Astrocyte of the spinal cord (primary cell): ENCODE measurements at regions not wholly inside any gene's neighbourhood (a gene's known extent, or its start where the extent isn't known, plus 50 kb on each side); places are given as distances from the start of the nearest gene placed in this dataset.
A peak's percentile ranks its signal among the peaks of the same experiment; 100 is the strongest.

Source experiments
- DNase-seq: peaks from one replicate; pipeline ENCODE4 v3.0.0; 2011; ENCODE audit warnings: low read depth, low spot score
- H3K4me3 ChIP-seq: 2 replicates; pipeline ENCODE4 v1.5.1; 2011; ENCODE audit warnings: low read depth, mild to moderate bottlenecking, low read length, moderate library complexity
- CTCF ChIP-seq: IDR thresholded peaks from 2 replicates; pipeline ENCODE4 v1.5.1; 2012; ENCODE audit warnings: low read depth, mild to moderate bottlenecking, low read length, inconsistent platforms
- in situ Hi-C: cut with HindIII; loops from 2 replicates; pipeline ENCODE4 v1.10.0; 2017; ENCODE audit warnings: low sequenced_read_pairs

- TF ChIP-seq CTCF: no peak
- H3K4me3 ChIP-seq: no peak overlapping the region
- no peak for DNase-seq
- in situ Hi-C loops: no loop called here
Observed at GRCh38 chr9:73549991-73550390, 398.3 kb downstream of the ANXA1 start.

DNA sequence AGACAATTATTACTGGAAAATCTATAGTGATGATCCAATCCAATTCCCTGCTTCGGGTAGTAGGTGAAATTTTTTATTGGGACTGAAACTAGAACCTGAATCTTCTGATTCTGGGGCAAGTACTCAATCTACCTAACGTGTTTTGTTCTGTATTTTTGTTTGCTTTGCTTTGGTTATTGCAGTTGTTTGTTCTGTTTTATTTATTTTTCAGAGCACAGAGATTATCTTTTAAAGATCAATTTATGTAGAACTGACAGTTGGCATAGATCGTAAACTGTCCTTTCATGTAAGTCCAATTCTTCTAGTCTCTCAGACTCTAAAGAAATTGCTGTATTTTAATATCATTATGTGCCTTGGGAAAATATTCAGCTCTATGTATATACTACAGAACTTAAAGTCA lies 401.6 kb downstream of the ANXA1 start:
- in situ Hi-C loops: no loop called here
- DNase-seq: no peak
- TF ChIP-seq CTCF: no peak
- no peak overlapping the region for H3K4me3 ChIP-seq

DNA sequence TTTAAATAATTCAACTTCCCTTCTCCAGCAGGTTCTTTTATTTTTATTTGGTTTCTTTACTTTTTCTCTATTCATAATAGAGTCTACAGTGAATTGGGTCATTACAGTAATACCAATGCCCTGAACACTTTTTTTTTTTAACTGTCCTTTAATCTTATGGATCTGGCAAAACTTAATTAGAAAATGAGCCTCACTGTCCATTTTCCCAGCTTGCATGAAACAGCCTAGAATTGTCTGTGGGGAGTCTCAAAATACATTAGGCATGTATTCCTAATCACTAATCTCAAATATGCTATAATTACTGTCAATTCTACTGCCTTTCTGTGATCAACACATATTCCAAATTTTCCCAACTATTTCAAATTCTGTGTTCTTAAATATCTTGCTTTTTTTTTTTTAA lies 406.8 kb downstream of the ANXA1 start:
- DNase-seq: no peak
- no peak for TF ChIP-seq CTCF
- no peak overlapping the region for H3K4me3 ChIP-seq
- in situ Hi-C loops: no loop called here

DNA sequence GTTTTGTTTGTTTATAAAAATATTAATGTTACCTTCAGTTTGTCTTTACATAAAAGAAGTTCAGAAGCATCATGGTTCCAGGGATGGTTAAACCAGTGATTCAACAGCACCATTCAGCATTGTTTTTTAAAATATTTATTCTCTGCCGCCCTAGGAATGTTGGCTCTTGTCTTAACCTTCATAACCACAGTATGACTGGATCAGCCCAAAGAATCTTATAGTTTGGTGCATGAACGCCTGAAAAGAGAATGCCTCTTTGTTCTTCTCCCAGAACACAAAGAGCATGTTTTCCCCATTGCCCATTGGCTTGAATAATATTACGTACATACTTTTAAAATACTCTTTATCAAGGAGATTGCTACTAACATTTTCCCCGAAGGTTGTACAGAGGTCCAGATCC lies 413.4 kb downstream of the ANXA1 start:
- no peak overlapping the region for H3K4me3 ChIP-seq
- in situ Hi-C loops: no loop called here
- DNase-seq: peak; percentile 79
- TF ChIP-seq CTCF: no peak

DNA sequence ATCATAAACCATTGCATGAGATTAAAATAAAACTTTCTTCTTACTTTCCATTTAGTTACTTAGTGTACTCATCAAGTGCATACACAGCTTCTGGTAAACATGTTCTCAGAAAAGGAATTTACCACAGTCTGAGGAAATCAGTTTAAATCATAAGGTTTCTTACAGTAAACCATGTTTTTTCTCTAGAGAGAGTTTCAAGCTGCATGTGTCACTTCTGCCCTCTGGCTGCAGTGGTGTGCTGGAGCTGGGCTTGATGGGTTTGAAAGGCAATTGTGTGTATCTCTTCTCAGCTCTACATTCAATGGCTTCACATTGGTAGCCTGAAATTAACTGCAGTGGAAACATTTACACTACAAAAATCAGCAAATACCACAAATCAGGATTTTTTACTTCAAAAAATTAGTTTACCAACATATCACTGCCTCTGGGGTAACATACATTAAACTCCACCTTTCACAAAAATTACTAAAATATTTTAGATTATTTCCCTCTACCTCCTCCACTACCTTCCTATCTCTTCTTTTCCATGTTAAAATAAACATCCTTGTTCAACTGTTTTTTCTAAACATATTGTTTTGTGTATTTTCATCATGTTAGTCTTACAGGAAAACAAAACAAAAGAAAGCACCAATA lies 414.3 kb downstream of the ANXA1 start:
- no peak overlapping the region for H3K4me3 ChIP-seq
- peak; percentile 64 for DNase-seq
- peak; percentile 74 for TF ChIP-seq CTCF
- in situ Hi-C loops: no loop called here

GRCh38 chr9:73566627-73567026 lies 415.0 kb downstream of the ANXA1 start:
- no peak for DNase-seq
- in situ Hi-C loops: no loop called here
- H3K4me3 ChIP-seq: no peak overlapping the region
- TF ChIP-seq CTCF: no peak

DNA sequence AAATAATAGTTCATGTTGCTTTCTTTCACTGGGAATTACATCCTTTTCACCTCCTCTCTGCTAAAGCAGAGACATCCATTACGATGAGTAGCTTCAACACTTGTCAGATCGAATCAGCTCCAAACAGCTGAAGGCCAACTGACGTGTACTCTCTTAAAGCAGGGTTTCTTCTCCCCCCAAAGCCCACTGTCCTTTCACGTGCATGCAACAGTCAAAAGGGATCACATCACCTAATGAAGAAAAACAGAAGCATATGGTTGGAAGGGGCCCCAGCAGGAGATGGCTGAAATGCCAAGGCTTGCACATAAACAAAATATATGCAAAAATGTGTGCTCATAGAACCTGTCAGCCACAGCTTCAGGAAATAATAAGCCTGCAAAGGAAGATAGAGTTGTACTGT lies 421.6 kb downstream of the ANXA1 start:
- H3K4me3 ChIP-seq: no peak overlapping the region
- no peak for TF ChIP-seq CTCF
- in situ Hi-C loops: no loop called here
- DNase-seq: no peak
